ENCODE measurements at regions not wholly inside any gene's neighbourhood (a gene's known extent, or its start where the extent isn't known, plus 50 kb on each side); places are given as distances from the start of the nearest gene placed in this dataset.
"Not testable (repeated sequence)": the region's sequence is repeated elsewhere in the genome, so short reads cannot be mapped to it uniquely, and the experiment has no call there.

DNA sequence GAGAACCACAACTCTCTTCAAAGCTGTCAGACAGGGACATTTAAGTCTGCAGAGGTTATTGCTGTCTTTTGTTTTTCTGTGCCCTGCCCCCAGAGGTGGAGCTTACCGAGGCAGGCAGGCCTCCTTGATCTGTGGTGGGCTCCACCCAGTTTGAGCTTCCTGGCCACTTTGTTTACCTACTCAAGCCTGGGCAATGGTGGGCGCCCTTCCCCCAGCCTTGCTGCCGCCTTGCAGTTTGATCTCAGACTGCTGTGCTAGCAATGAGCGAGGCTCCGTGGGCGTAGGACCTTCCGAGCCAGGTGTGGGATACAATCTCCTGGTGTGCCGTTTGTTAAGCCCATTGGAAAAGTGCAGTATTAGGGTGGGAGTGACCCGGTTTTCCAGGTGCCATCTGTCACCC is 822.1 kb downstream of the KCNMA1 start:
- DNase-seq: not testable (repeated sequence)

- DNase-seq: no peak
These were observed 826.2 kb downstream of the KCNMA1 start for GRCh38 chr10:76811430-76811829.

DNA sequence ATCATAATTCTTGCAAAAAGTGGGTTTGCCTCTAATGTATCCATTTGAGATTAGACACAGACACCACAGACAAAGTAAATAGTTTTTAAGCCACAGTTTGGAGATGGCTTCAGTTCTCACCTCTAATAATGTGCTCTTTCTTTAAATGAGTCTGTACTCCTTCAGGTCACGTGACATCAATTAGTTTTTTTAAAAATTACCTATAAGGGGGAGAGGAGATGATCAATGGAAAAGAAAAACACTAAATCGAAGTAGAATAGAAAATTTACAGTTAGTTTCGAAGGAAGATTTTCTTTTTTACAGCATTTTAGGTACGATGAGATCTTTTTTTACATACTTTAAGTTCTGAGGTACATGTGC is 849.2 kb downstream of the KCNMA1 start:
- DNase-seq: no peak

DNA sequence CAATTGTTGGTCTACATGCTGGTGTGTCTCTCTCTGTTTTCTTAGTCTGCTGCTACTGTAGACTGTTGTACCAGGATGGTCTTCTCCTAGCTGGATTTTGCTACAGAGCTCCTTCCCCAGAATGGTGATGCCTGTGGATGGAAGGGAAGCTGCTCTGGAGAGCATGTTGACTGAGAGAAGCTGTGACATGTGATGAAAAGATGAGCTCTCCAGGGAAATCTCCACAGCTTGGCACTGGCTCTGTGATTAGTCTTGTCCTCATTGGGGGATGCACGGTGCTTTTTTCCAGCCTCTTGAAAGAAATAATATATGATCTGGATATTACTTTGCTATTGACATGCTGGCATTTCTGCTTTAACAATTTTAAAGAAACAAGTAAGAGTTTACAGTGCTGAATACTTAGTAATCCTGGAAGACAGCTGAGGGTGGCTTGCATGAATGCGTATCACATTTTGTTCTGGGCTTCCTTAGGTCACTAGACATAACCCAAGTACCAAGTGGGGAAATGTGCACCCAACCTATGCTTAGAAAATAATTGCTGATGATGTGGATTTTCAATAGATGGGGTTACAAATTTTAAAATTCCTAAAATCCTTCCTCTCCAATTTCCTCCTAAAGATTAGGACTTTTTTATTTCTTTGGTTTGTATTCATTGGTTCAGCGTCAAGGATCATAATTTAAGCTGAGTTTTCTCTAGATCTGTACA is 849.7 kb downstream of the KCNMA1 start:
- DNase-seq: no peak

DNA sequence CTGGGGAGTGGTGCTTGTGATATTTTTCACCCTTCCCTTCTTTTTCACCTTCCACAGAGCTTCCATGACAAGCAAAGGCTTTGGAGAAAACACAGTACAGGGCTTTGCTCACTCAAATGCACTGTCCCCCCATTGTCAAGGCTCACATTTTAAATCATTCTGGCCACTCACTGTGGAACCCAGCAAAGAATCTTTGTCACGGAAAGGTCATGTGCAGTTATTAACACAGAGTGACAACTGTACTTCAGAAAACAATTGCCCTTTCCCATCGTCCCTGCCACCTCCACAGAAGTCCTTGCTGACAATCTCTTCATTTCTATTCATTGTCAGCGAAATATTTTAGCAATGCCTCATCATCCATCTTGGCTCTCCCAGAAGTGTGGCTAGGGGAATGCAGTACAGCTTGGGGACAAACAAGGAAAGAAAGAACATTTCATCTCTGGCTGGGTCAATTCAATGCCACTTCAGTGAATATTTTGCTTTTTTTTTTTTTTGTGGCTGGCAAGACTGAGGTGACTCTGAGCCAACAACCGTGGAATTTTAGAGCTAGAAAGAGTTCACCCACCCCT is 851.0 kb downstream of the KCNMA1 start:
- DNase-seq: no peak

- DNase-seq: no peak
These were observed 853.5 kb downstream of the KCNMA1 start for GRCh38 chr10:76784076-76784475.

GRCh38 chr10:76779796-76780301 is 857.8 kb downstream of the KCNMA1 start:
- DNase-seq: no peak

- DNase-seq: no peak
These were observed 858.5 kb downstream of the KCNMA1 start for GRCh38 chr10:76778914-76779795.

DNA sequence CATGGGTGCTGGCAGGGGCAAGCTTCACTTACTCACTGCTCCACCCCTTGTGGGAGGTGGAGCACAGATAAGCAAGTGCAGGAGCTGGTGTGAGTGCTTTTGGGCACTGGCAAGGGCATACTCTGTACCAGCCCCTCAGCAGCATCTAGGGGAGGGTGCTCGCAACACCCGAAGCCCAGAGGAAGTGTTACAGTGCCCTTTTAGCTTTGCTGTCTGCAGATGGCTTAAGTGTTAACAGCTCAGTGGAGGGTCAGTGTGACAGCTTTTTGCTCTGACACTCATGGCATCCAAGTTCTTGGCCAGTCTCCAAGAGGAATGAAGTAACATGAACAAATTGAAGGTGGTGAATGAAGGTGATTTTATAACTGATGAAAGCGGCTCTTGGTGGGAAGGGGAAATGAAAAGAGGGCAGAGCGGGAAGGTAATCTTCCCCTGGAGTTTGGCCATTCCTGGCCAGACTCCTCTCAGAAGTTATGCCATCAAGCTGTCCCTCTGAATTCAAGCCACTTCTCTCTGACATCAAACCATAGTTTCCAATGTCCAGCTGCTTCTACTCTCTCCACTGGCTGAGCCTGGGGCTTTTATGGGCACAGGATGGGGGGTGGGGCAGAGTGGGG is 862.5 kb downstream of the KCNMA1 start:
- no peak for DNase-seq

DNA sequence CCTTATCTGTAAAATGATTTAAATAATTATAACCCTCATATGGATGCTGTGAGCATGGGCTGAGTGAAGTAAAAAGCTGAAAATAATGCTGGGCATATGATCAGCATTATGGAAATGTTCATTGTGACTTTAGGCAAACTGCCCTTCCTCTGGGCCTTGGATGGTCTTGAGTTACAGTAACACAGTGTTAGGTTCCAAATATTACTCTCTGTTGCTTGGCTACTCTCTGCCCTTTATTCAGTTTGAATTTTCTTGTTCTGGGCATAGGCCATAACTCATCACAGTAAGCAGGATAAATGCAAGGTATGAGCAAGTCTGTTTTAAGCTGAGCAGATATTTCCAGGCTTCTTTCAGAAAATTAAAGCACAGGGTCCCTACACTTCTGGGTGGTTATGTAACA is 868.0 kb downstream of the KCNMA1 start:
- peak; percentile 60 for DNase-seq

GRCh38 chr10:76769161-76769560 is 868.4 kb downstream of the KCNMA1 start:
- peak; percentile 7 for DNase-seq

GRCh38 chr10:76766682-76767081 is 870.9 kb downstream of the KCNMA1 start:
- DNase-seq: no peak

- DNase-seq: not testable (repeated sequence)
These were observed 872.7 kb downstream of the KCNMA1 start for GRCh38 chr10:76764921-76765320.

DNA sequence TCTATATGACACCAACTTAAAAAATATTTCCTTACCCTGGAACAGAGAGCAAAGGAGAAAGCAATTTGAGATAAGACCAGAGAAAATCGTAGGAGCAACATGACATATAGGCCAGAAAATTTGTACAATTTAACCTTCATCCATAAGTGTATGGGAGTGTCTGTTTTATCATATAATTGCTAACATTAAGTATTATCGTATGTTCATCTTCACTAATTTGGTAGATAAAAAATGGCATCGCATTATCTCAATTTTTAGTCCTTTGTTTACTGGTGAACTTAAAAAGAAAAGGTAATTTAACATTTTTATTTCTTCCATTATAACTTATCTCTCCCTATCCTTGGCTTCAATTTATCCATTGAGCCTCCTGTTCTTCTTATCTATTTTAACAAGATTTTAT is 873.4 kb downstream of the KCNMA1 start:
- DNase-seq: no peak

DNA sequence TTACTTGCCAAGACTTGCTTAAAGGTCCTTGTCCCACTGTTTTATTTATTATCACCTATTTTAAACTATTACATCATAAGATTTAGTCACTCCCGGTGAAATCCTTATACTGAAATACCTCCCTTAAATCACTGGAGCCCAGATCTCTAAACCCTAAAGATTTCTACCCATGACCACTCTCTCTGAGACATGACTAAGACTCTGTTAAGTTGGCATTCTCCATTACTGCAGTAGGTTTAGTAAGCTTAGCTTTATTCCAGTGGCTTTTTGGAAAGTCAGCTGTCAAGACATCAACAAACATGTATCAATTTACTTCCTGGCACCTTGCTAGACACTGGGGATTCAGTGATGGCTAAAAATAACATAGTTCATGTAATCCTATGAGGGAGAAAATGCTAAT is 874.2 kb downstream of the KCNMA1 start:
- DNase-seq: no peak

DNA sequence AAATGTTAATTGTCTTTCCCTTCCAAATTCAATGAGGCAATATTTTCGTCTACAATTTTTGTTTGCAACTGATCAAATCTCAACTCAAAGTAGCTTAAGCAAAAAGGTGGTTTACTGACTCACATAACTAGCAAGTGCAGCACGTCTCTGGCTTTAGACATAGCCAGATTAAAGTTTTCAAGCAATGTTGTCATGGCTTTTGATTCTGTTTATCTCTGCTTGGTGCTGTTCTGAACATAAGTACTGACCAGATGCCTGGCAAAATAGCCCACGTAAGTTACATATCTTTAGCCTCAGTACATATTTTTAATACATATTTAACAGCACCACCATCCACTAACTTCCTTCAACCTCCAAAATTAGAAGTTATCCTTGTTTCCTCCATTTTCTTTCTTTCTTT is 877.9 kb downstream of the KCNMA1 start:
- no peak for DNase-seq

DNA sequence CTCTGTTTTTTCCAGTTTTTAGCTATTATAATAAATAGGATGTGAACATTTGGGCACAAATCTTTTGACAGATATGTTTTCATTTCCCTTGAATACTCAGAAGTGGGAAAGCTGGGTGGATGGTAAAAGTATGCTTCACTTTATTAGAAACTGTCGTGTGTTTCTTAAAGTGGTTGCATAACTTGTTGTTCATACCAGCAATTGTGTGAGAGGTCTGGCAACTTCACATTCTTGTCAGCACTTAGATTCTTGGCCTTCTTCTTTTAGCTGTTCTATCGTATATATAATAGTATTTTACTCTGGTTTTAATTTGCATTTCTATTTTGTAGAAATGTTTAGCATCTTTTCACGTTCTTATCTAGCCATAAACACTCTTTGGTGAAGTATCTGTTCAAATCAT is 894.4 kb downstream of the KCNMA1 start:
- DNase-seq: no peak

- DNase-seq: no peak
These were observed 897.1 kb downstream of the KCNMA1 start for GRCh38 chr10:76740514-76740913.

GRCh38 chr10:76738991-76739390 is 898.6 kb downstream of the KCNMA1 start:
- no peak for DNase-seq

DNA sequence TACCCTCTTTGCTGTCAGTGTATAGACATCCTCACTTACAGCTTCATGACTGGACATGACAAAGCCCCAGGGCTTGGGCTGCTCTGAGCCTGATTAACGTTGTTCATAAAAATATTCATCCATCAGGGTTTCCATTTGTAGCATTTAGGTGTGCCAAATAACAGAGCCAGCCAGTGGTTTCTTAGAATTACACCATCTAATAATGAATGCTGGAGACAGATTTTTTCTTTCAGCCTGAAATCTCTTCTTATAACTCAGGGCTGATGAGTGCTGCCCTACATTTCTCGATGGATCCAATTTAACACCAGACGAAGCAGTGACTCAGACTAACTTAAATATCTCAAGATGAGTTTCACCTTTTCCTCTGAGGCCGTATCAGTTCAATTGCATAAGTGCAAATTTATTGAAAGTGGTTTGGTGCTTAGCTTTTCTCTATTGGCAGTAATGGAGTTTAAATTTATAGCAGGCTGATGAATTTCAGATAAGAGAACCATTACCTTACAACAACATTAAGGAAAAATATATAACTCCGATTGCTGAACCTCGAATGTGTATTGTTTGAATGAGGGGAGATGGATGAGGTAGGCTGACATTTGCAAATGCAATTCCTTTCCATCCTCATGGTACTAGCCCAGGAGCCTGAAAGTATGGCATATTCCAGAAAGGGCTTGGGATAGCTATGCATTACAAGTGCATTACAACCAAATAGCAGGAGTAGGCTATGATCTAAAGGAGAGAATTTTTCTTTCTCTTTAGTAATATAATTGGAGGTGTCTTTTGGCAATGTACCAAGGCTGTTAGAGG is 900.6 kb downstream of the KCNMA1 start:
- DNase-seq: peak; percentile 3

DNA sequence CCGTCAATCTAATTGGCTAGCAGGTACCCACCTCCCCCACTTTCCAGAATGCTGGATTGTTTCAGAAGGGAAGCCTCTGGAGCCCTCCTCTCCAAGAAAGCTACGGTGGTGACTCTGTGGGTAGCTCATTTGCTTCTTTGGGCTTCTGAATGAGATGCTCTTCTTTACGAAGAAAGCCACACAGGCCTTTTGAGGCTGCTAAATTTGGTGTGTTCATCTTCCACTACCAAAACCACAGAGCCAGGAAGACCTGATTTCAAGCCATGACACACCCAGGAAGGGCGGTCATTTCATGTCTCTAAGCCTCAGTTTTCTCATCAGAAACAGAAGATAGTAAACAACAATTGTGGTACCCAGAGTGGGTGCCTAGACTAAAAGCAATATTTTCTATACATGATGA is 901.2 kb downstream of the KCNMA1 start:
- no peak for DNase-seq

- DNase-seq: no peak
These were observed 901.7 kb downstream of the KCNMA1 start for GRCh38 chr10:76735866-76736265.
